Activated CD8-positive, alpha-beta memory T cell treated with anti-CD3 and anti-CD28 coated beads for 36 hours (primary cell): ENCODE measurements at regions not wholly inside any gene's neighbourhood (a gene's known extent, or its start where the extent isn't known, plus 50 kb on each side); places are given as distances from the start of the nearest gene placed in this dataset.

Experiments
- CTCF ChIA-PET: fragments of 350-600 bp; sonication (Branson Sonifier 250); formaldehyde crosslinking; loops from one replicate; lab custom pipeline; 2021; ENCODE audit warnings: antibody characterized with exemption; lab: Charles Lee
- POLR2A ChIA-PET: fragments of 350-600 bp; sonication (Branson Sonifier 250); formaldehyde crosslinking; loops from one replicate; lab custom pipeline; 2021; ENCODE audit warnings: antibody characterized with exemption; lab: Charles Lee

DNA sequence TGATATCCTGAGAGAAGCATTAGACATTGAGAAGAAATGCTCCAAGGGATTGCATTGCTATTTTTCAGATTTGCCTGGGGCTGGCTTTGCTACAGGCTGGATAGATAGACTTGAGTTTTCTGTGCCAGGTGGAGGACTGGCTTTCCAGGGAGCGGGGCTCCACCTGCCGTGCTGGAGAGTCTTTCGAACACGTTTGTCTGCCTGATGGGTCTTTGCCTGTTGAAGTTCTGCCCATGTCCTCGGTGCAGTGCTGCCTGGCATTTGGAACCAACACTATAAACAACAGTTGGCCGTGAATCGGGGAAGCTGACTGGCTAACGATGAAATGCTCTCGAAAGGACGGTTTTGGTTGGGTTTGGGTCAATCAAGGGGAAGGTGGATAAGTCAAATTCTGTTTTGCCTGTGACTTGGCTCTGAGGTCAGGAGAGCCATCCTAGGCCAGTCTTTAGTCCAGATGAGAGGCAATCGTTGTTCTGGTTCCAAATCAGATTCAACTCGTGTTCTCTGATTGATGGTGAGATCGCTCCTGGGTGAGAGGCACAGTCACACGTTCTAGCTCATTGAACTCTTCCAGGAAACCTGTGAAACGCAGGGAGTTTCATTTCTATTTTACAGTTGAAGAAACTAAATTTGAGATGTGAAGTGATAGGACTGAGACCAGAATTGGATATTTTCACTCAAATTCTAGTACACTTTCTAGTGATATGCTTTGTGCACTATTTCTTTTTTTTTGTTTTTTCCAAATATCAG lies 599.0 kb downstream of the TYW1 start:
- ChIA-PET CTCF (no interaction called here), POLR2A (no interaction called here)

GRCh38 chr7:67597161-67597560 lies 600.5 kb downstream of the TYW1 start:
- CTCF ChIA-PET = no interaction called here

GRCh38 chr7:67598469-67598868 lies 601.8 kb downstream of the TYW1 start:
- ChIA-PET CTCF (no interaction called here), POLR2A (no interaction called here)

More at GRCh38 chr7:67597161-67597560, 600.5 kb downstream of the TYW1 start:
- POLR2A ChIA-PET = no interaction called here

- CTCF ChIA-PET = no interaction called here
- POLR2A ChIA-PET = no interaction called here
Measured at GRCh38 chr7:67599331-67600062, 602.9 kb downstream of the TYW1 start.

DNA sequence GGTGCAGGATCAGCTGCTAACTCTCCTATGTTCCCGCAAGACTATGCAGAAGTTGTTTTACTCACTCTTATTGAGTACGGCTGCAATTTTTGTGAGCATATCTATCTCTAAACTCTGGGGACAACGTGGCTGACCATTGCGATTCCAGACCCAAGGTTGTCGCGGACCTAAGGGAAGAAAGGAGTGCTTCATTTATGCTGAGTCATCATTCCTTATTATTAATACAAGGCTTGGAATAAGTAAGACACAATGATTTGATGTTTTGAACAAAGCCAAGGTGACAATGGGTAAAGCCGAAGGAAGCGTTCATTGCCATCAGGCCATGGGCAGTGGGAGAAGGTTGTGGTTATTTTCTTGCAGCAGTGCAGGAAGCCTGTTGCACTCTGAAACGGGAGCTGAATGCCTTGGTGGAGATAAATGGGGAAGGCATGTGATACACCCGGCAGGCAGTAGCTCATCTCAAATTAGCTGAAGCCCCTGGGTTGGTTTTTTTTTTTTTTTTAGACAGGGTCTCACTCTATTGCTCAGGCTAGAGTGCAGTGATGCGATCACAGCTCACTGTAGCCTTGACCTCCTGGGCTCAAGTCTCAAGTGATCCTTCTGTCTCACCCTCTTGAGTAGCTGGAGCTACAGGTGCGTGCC lies 605.7 kb downstream of the TYW1 start:
- ChIA-PET CTCF (no interaction called here), POLR2A (no interaction called here)

DNA sequence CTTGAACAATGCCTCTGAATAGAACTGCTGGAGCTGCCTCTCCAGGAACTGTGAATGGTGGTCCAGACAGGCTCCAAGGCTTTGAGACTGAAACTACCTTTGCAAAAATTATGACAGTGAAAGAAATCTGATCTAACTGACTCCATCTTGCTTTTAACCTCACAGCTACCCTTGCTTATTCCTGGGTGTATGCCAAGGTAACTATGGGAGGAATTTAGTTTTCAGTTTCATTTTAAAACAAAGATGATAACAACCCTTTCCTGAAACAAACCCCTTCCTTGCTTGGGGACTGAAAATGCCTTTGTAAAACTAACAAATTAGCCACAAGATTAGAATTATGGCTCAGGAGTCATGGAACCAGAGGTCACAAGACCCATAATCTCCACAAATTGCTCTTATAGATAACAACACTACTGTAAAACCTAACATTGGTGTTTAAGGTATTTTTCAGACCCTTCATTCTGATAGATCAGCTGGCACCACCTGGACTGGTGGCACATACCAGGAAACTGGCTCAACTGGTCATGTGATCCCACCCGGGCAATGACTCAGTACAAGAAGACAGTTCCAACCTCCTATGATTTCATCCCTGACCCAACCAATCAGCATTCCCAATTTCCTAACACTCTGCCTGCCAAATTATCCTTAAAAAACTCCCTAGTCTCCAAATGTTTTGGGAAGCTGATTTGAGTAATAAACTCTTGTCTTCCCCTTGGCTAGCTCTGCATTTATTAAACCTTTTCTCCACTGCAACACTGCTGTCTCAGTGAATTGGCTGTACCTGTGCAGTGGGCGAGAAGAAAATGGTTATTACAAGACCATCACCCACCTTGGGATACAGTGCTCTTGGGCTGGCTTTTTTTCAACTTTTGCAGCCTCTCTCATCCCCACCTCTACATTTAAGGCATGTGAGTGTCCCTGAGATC lies 608.1 kb downstream of the TYW1 start:
- POLR2A ChIA-PET = no interaction called here
- CTCF ChIA-PET = no interaction called here

DNA sequence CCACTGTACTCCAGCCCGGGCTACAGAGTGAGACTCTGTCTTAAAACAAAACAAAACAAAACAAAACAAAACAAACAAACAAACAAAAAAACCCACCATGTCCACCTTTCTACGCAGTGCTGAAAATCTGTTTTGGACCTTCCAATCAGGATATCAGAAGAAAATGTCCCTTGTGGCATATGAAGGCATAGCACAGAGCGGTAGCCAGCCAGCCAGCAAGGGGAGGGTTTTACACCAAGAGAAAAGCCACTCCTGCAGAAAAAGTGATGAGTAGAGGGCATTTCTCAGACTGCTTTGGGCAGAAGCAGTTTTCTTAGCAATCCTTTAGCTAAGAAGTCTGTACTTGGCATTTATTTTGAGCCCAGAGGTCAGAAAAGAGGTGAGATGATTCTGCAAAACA lies 612.2 kb downstream of the TYW1 start:
- ChIA-PET POLR2A (no interaction called here), CTCF (no interaction called here)

DNA sequence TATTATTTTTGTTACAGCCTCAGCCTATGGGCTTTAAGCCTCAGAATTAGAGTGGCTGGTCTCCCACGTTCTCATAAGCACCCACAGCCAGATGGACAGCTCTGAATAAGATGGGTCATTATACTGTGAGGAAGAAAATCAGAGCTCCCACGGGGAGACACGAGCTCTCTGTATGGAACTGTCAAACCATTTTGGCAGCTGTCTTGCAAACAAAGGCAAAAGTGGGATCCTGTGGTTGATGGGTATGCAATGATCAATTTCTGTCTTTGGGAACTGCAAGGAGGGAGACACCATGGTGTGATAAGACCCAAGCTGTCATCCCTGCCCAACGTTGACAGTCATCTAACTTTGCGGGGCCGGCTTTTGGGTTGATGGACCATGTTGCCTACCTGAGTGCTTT lies 614.3 kb downstream of the TYW1 start:
- ChIA-PET POLR2A (no interaction called here), CTCF (no interaction called here)

GRCh38 chr7:67614843-67615242 lies 618.2 kb downstream of the TYW1 start:
- CTCF ChIA-PET = interaction anchor here (0.7 kb wide), 1 partner anchor 39 kb away, joined by 4 read pairs; no protein-coding TSS in a partner anchor

GRCh38 chr7:67616517-67616916 lies 619.9 kb downstream of the TYW1 start:
- ChIA-PET CTCF (no interaction called here), POLR2A (no interaction called here)

More at GRCh38 chr7:67614843-67615242, 618.2 kb downstream of the TYW1 start:
- POLR2A ChIA-PET = no interaction called here

GRCh38 chr7:67618556-67619162 lies 622.0 kb downstream of the TYW1 start:
- CTCF ChIA-PET = no interaction called here
- POLR2A ChIA-PET = no interaction called here

DNA sequence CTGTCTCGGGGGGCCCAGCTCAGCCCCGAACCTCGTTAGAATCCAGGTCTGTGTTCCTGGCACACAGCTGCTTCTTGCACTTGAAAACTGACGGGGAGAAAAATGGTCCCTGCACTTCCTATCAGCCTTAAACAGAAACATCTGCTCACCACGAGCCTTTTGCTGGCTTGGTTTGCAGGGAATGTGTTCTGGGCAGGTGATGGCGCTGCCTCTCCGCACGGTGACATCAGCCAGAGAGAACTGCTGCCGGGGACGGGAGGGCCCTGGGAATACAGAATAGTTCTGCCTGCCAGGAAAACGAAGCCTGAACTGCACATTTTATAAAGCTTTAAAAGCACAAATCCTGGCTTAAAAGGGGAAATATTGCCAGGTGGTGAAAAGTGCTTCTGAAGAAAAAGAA lies 622.5 kb downstream of the TYW1 start:
- ChIA-PET POLR2A (no interaction called here), CTCF (no interaction called here)

DNA sequence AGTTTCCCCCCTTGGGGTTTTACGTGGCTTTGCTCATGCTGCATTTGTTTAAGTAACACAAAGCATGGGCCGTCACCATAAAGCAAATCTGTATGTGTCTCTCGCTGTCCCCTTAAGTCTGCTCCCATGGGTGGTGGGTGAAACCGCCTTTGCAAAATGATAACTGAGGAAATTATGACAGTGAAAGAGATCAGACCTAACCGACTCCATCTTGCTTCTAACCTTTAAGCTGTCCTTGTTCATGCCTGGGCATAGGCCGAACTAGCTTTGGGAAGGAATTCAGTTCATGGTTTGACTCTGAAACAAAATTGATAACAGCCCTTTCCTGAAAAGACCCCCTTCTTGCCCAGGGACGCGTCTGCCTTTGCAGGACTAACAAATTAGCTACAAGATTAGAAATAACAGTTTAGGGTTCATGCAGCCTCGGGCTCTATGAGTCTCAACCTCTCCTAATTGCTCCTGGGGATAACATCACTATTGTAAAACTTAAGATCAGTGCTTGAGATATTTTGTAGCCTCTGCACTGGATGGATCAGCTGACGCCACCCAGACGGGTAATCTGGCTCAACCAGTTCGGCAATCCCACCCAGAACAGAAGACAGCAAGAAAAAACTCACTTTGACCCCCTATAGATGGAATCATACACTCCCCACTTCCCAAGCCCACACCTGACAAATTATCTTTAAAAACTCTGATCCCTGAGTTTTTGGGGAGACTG lies 623.7 kb downstream of the TYW1 start:
- POLR2A ChIA-PET = no interaction called here
- CTCF ChIA-PET = no interaction called here

DNA sequence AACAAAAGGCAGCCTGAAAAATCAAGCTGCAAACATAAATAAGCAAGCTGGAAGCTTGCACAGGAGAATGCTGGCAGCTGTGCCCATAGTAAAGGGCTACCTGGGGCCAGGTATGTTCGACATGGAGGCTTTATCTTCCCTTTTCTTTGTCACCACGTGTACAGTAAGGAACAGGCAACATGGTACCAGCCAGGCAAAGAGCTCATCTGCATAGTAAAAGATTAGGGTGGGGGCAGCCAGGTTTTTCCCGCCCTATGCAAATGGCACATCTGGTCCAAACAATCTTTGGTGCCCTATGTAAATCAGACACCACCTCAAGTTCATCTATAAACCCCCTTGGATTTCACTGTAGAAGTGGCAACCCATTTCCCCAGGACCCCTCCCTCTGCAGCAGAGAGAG lies 625.1 kb downstream of the TYW1 start:
- POLR2A ChIA-PET = no interaction called here
- CTCF ChIA-PET = no interaction called here

DNA sequence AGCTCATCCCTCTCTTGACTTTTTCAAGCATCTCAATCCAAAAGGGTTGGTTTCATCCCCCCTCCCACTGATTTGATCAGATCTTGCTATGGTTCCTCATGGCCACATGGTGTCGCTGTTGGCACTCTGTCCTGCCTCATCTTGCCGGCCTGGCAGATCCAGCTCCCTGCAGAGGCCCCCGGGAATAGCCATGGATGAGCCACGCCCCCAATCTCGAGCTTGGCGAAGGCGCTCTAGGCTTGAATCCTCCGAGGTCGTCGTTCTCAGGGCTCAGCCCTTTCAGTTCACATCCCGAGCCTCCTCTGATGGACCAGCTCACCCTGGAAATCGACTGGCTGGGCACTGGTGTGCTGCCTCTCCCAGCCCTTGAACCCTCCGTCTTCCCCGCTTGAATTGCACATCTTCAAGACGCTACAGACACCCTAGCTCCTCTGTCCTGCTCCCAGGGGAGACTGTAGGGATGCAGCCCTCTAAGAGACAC lies 628.7 kb downstream of the TYW1 start:
- CTCF ChIA-PET = no interaction called here
- POLR2A ChIA-PET = interaction anchor here (0.5 kb wide), 1 partner anchor 141 kb away, joined by 3 read pairs; no protein-coding TSS in a partner anchor

DNA sequence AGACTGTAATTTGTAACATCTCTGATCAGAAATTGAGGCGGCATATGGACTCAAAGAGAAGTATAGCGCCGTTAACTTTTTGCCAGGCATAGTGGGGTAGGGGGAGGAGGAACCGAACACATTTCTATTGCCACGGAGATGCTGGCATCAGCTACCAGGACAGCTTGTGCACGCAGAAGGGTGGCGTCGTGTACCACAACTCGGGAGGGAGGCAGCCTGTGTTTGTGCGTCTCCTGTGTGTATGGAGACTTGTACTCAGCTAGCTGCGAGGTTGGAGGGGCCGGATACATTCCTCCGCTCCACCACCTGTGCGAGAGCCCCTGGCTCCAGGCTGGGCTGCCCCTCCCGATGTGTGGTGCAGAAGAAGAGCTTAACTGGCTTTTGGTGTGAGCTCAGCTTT lies 634.8 kb downstream of the TYW1 start:
- ChIA-PET CTCF (no interaction called here), POLR2A (no interaction called here)

DNA sequence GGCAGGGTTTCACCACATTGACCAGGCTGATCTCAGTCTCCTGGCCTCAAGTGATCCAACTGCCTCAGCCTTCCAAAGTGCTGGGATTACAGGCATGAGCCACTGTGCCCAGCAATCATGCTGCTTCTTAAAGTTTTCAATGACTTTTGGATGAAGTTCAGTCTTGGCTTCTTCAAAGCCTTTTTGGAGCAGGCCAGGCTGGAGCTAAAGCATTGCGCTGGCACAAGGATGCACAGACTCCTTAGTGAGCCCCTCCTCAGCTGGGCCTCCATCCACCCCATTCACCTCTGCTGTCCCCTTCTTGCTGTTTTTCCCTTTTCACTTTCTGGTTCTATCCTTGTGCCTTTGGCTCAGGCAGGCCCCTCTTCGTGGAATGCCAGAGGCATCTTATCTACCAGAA lies 638.6 kb downstream of the TYW1 start:
- POLR2A ChIA-PET = no interaction called here
- CTCF ChIA-PET = no interaction called here

DNA sequence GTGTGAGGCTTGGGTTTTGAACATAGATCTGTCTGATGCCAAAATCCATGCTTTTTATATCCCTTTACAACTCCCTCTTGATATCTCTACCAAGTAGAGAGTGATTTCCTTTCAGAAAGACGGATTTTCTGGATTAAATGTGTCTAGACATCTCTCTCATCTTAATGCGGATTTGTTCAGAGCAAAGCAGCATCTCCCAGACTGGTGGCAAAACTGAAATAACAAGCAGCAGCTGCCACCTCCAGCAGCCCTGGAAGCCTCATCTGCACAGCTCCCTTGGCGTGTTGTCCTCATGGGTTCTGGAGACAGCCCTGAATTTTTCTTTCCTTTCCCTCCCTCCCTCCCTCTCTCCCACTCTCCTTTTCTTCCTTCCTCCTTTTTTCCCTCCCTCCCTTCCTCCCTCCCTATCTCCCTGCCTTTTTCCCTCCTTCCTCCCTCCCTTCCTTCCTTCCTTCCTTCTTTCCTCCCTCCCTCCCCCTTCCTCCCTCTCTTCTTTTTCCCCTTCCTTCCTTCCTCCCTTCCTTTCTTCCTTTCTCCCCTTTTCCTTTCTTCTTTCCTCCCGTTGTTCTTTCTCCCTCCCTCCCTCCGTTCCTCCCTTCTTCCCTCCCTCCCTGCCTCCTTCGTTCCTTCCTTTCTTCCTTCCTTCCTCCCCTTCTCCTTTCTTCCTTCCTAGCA lies 639.9 kb downstream of the TYW1 start:
- CTCF ChIA-PET = no interaction called here

More for the DNA sequence above, 639.9 kb downstream of the TYW1 start:
- POLR2A ChIA-PET = no interaction called here
